WI38 (cell line): ENCODE measurements at regions not wholly inside any gene's neighbourhood (a gene's known extent, or its start where the extent isn't known, plus 50 kb on each side); places are given as distances from the start of the nearest gene placed in this dataset.

Experiments
- H3K4me3 ChIP-seq: 2 replicates; pipeline ENCODE4 v1.5.1; 2011; ENCODE audit warnings: low read depth, mild to moderate bottlenecking, control low read depth, low read length
- CTCF ChIP-seq: IDR thresholded peaks from 2 replicates; pipeline ENCODE4 v1.5.1; 2012; ENCODE audit warnings: low read depth, mild to moderate bottlenecking, control low read depth, low read length

GRCh38 chr16:64872101-64872500, 249.8 kb downstream of the CDH11 start:
- no peak overlapping the region for H3K4me3 ChIP-seq
- no peak for TF ChIP-seq CTCF

GRCh38 chr16:64870859-64871258, 251.0 kb downstream of the CDH11 start:
- no peak for TF ChIP-seq CTCF
- no peak overlapping the region for H3K4me3 ChIP-seq

- H3K4me3 ChIP-seq = no peak overlapping the region
- no peak for TF ChIP-seq CTCF
These were observed 252.1 kb downstream of the CDH11 start for GRCh38 chr16:64869781-64870180.

- no peak overlapping the region for H3K4me3 ChIP-seq
- TF ChIP-seq CTCF = no peak
These were observed 255.8 kb downstream of the CDH11 start for GRCh38 chr16:64866021-64866420.

GRCh38 chr16:64865069-64865696, 256.7 kb downstream of the CDH11 start:
- H3K4me3 ChIP-seq = no peak overlapping the region
- TF ChIP-seq CTCF = no peak

GRCh38 chr16:64864232-64864809, 257.5 kb downstream of the CDH11 start:
- no peak for TF ChIP-seq CTCF
- H3K4me3 ChIP-seq = no peak overlapping the region

- H3K4me3 ChIP-seq = no peak overlapping the region
- no peak for TF ChIP-seq CTCF
These were observed 263.8 kb downstream of the CDH11 start for GRCh38 chr16:64858076-64858475.
